K562 (cell line): ENCODE measurements at regions not wholly inside any gene's neighbourhood (a gene's known extent, or its start where the extent isn't known, plus 50 kb on each side); places are given as distances from the start of the nearest gene placed in this dataset.

Experiments
- ATAC-seq: fragments of 200-7000 bp; cut with Tn5 transposase; 3 replicates; pipeline ENCODE4 v1.9.1; 2020; ENCODE audit warnings: moderate library complexity
- BruUV-seq: library from RNA; stranded (reverse); fragments of 400-500 nt; replicated peaks from 2 replicates; lab custom pipeline; 2021; lab: Mats Ljungman, UMichigan
- CTCF ChIA-PET: fragments of 300-600 bp; formaldehyde crosslinking; extraction: SDS; loops from one replicate; lab custom pipeline; 2021; ENCODE audit warnings: low intra/inter-chr PET ratio; lab: Yijun Ruan, JAX
- POLR2A ChIA-PET: fragments of 300-600, 350-650 bp; sonication (Branson Sonifier 250); formaldehyde crosslinking; extraction: SDS; loops from one replicate; lab custom pipeline; 2021; ENCODE audit warnings: antibody characterized with exemption, inconsistent platforms; lab: Yijun Ruan, JAX
- DNase-seq, 4 experiments: peaks; one replicate each; pipeline versions ENCODE4 v3.0.0 to v3.0.0-alpha.2; 2011 to 2018; ENCODE audit warnings: low spot score in 3 of 4, mixed read lengths in 3 of 4; ENCODE audit errors: extremely low read depth in 1 of 4
- FAIRE-seq: peaks from 2 replicates; lab custom pipeline; 2011; peaks lifted over from hg19 to GRCh38; lab: Jason Lieb, UNC
- H2AFZ ChIP-seq: 2 replicates; pipeline ENCODE4 v1.6.0; 2011; ENCODE audit warnings: low read depth, low read length, control low read depth, inconsistent platforms
- H3K27ac ChIP-seq: fragments of 200-600 bp; 3 replicates; pipeline ENCODE4 v1.8.0; 2011; ENCODE audit warnings: low read depth, mild to moderate bottlenecking, control low read depth, inconsistent platforms, low read length, moderate library complexity, mixed read lengths; ENCODE audit errors: extremely low read depth
- H3K27me3 ChIP-seq, 2 experiments: fragments of 300-600 bp in 1 of 2; 2 replicates in 1 of 2; 3 replicates in 1 of 2; pipeline versions ENCODE4 v1.6.0 to v1.8.0; 2011; ENCODE audit warnings: inconsistent platforms in 2 of 2, low read length in 2 of 2, mild to moderate bottlenecking in 1 of 2, mixed read lengths in 1 of 2, moderate library complexity in 1 of 2; ENCODE audit not compliant: control insufficient read depth in 2 of 2, insufficient read depth in 2 of 2
- H3K36me3 ChIP-seq: fragments of 300-600 bp; 3 replicates; pipeline ENCODE4 v1.8.0; 2011; ENCODE audit warnings: mild to moderate bottlenecking, low read length, inconsistent platforms; ENCODE audit not compliant: control insufficient read depth, insufficient read depth
- H3K4me1 ChIP-seq, 2 experiments: fragments of 200-600 bp in 1 of 2; replicated peaks in 1 of 2; 2 replicates in 1 of 2; 3 replicates in 1 of 2; pipeline versions ENCODE4 v1.5.1 to v1.8.0; 2011; ENCODE audit warnings: inconsistent platforms in 2 of 2, low read length in 2 of 2, mild to moderate bottlenecking in 1 of 2, mixed read lengths in 1 of 2, moderate library complexity in 1 of 2; ENCODE audit not compliant: control insufficient read depth in 2 of 2, insufficient read depth in 2 of 2
- H3K4me2 ChIP-seq: 2 replicates; pipeline ENCODE4 v1.6.1; 2011; ENCODE audit warnings: low read length, control low read depth, inconsistent platforms, mixed read lengths; ENCODE audit not compliant: insufficient read depth
- H3K4me3 ChIP-seq: fragments of 200-600 bp; sonication (generic), shearing (Covaris generic); 2 replicates; pipeline ENCODE4 v1.5.1; 2016; ENCODE audit warnings: control low read depth, inconsistent platforms
- H3K79me2 ChIP-seq: fragments of 200-600 bp; 3 replicates; pipeline ENCODE4 v1.8.0; 2011; ENCODE audit warnings: low read length, inconsistent platforms; ENCODE audit not compliant: control insufficient read depth, insufficient read depth
- H3K9ac ChIP-seq, 2 experiments: 2 replicates each; pipeline versions ENCODE4 v1.6.0 to v1.6.1; 2011; ENCODE audit warnings: low read depth in 2 of 2, low read length in 2 of 2, control low read depth in 1 of 2, inconsistent platforms in 1 of 2, mild to moderate bottlenecking in 1 of 2, mixed read lengths in 1 of 2; ENCODE audit not compliant: insufficient read depth in 1 of 2
- H3K9me1 ChIP-seq: one replicate; pipeline ENCODE4 v1.6.0; 2011; ENCODE audit warnings: inconsistent platforms, mild to moderate bottlenecking, low read length, moderate library complexity; ENCODE audit not compliant: control insufficient read depth, insufficient read depth
- H3K9me3 ChIP-seq: replicated peaks from 2 replicates; pipeline ENCODE4 v1.5.1; 2011; ENCODE audit warnings: low read depth, low read length, inconsistent platforms; ENCODE audit not compliant: control insufficient read depth, insufficient read depth
- H4K20me1 ChIP-seq: replicated peaks from 2 replicates; pipeline ENCODE4 v1.6.1; 2011; ENCODE audit warnings: low read length, inconsistent platforms, mixed read lengths; ENCODE audit not compliant: control insufficient read depth, insufficient read depth
- EGR1 ChIP-seq: fragments of 450-650 bp; conservative IDR thresholded peaks from 2 replicates; pipeline ENCODE4 v1.6.1; 2017; ENCODE audit warnings: mild to moderate bottlenecking
- FOXM1 ChIP-seq, 2 experiments: fragments of 450-650 bp in 1 of 2; sonication (generic) in 1 of 2; formaldehyde crosslinking in 1 of 2; IDR thresholded peaks; 2 replicates each; pipeline versions ENCODE4 v1.6.1 to v1.9.0; 2017 to 2022; ENCODE audit warnings: low read depth in 2 of 2, mild to moderate bottlenecking in 2 of 2, missing genetic modification reagents in 1 of 2, moderate library complexity in 1 of 2
- HES1 ChIP-seq: fragments of 450-650 bp; IDR thresholded peaks from 2 replicates; pipeline ENCODE4 v1.6.1; 2016; ENCODE audit warnings: low read depth, mild to moderate bottlenecking, moderate library complexity
- HEY1 ChIP-seq: fragments of 250-450 bp; sonication (Bioruptor Pico); IDR thresholded peaks from 2 replicates; pipeline ENCODE4 v1.5.0; 2020; ENCODE audit warnings: mild to moderate bottlenecking, moderate library complexity, borderline replicate concordance
- MAZ ChIP-seq, 2 experiments: fragments of 450-650 bp in 1 of 2; sonication (generic) in 1 of 2; formaldehyde crosslinking; IDR thresholded peaks in 1 of 2; conservative IDR thresholded peaks in 1 of 2; 2 replicates each; pipeline versions ENCODE4 v1.4.0 to v1.5.0; 2020; ENCODE audit warnings: mild to moderate bottlenecking in 1 of 2, missing genetic modification reagents in 1 of 2
- NFYB ChIP-seq: IDR thresholded peaks from 2 replicates; pipeline ENCODE4 v1.6.1; 2011; ENCODE audit warnings: mild to moderate bottlenecking, moderate library complexity; ENCODE audit not compliant: insufficient read length; ENCODE audit errors: extremely low read depth
- RBFOX2 ChIP-seq: fragments of 200-400 bp; formaldehyde crosslinking; IDR thresholded peaks from 2 replicates; pipeline ENCODE4 v1.6.1; 2017; ENCODE audit warnings: low read depth, mild to moderate bottlenecking, low read length, moderate library complexity
- SMARCA5 ChIP-seq: fragments of 450-650 bp; IDR thresholded peaks from 2 replicates; pipeline ENCODE4 v1.6.1; 2016
- ZBTB34 ChIP-seq: fragments of 250-450 bp; sonication (Bioruptor Pico); IDR thresholded peaks from 2 replicates; pipeline ENCODE4 v1.8.0; 2021; ENCODE audit warnings: mild to moderate bottlenecking, moderate library complexity
- ZC3H11A ChIP-seq: IDR thresholded peaks from 2 replicates; pipeline ENCODE4 v1.6.1; 2012; ENCODE audit warnings: low read depth, low read length, improper control_type of control experiment
- ZNF354B ChIP-seq: fragments of 250-450 bp; sonication (Bioruptor Pico); IDR thresholded peaks from 2 replicates; pipeline ENCODE4 v1.4.0; 2020
- WGBS: fragments of 100-300 bp; shearing (Covaris generic); methylation state at CpG from one replicate; pipeline ENCODE4 v1.1.6; 2016; ENCODE audit warnings: low coverage, mixed read lengths; ENCODE audit not compliant: insufficient coverage; ENCODE audit errors: missing lambda C conversion rate; 5-methylcytosine and 5-hydroxymethylcytosine counted together
- in situ Hi-C: fragments of 300-500 bp; cut with MboI; formaldehyde crosslinking; loops from 4 replicates; pipeline ENCODE4 v1.15.0; 2018; ENCODE audit warnings: inconsistent platforms, mixed read lengths
- intact Hi-C: fragments of 100-400 bp; cut with micrococcal nuclease; formaldehyde crosslinking; loops from 2 replicates; pipeline ENCODE4 v1.14.2; 2022
- TF ChIP-seq, protein P1 (sequence below): fragments of 250-450 bp; sonication (Bioruptor Pico); IDR thresholded peaks from 2 replicates; pipeline ENCODE4 v1.4.0; 2020; ENCODE audit warnings: borderline replicate concordance

- FAIRE-seq = no peak
- no peak for TF ChIP-seq HES1
- TF ChIP-seq, all 486 proteins: peak for 0
Observed at GRCh38 chr6:147973806-147974205, 368.8 kb upstream of the SASH1 start.

DNA sequence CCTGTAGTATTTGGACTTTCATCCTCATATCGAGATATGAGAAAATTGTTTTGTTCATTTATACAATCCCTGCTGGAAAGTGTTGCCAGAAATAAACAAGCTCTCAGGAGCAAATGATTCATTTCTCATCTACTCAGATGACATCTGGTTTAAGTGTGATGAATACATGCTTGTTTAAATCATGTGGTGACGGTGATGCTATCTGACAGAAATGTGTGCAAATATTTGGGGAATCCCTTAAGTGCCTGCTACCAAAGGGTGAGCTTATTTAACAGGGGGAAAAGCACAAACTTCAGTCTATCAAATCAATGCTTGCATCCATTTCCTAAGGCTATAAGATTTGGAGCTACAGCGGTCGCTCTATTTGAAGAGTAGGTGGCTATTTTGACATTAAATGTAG, 368.3 kb upstream of the SASH1 start:
- CTCF ChIA-PET = no interaction called here
- FAIRE-seq (no peak), DNase-seq (no peak), ATAC-seq (no peak)
- Histone ChIP-seq H3K4me3 (no peak overlapping the region), H3K27ac (no peak overlapping the region), H2AFZ (no peak overlapping the region), H3K9me3 (no peaks in the 10 kb centered on the region), H3K79me2 (no peaks in the 10 kb centered on the region), H3K4me1 (no peaks in the 10 kb centered on the region), H4K20me1 (peaks cover 4% of the 10 kb centered on the region; the same call in 1 of the 2 replicates), H3K9ac (no peak overlapping the region), H3K36me3 (no peaks in the 10 kb centered on the region), H3K9me1 (no peaks in the 10 kb centered on the region), H3K4me2 (no peak overlapping the region), H3K27me3 (no peaks in the 10 kb centered on the region)
- POLR2A ChIA-PET = interaction anchor here (0.7 to 1.1 kb wide), 2 partner anchors 10 to 28 kb away, joined by 3 to 4 read pairs; no protein-coding TSS in a partner anchor
- 18% methylated on average over 4 of the region's 4 CpGs for WGBS
- in situ Hi-C loops (no loop called here), intact Hi-C loops (loop anchor here (10.0 kb wide), 1 partner anchor 230 kb away; no protein-coding TSS in a partner anchor)
- no TSS peak for BruUV-seq
- TF ChIP-seq ZC3H11A = no peak
- TF ChIP-seq FOXM1 (IDR thresholded peaks at IDR 0.05; ENCODE audit: low read depth) = no peak
- TF ChIP-seq FOXM1 (CRISPR knock-in tag; IDR thresholded peaks at IDR 0.05; ENCODE audit: low read depth) = no peak
- no peak for TF ChIP-seq ZNF354B
- no peak for TF ChIP-seq SMARCA5
- TF ChIP-seq NFYB = no peak
- no peak for TF ChIP-seq MAZ (CRISPR knock-in tag; conservative IDR thresholded peaks at IDR 0.05 in 1 of 2, IDR thresholded peaks at IDR 0.05 in 1 of 2)
- TF ChIP-seq, protein P1, sequence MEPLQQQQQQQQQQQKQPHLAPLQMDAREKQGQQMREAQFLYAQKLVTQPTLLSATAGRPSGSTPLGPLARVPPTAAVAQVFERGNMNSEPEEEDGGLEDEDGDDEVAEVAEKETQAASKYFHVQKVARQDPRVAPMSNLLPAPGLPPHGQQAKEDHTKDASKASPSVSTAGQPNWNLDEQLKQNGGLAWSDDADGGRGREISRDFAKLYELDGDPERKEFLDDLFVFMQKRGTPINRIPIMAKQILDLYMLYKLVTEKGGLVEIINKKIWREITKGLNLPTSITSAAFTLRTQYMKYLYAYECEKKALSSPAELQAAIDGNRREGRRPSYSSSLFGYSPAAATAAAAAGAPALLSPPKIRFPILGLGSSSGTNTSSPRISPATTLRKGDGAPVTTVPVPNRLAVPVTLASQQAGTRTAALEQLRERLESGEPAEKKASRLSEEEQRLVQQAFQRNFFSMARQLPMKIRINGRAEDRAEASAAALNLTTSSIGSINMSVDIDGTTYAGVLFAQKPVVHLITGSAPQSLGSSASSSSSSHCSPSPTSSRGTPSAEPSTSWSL (CRISPR knock-in tag) = no peak
- no peak for TF ChIP-seq HEY1 (CRISPR knock-in tag)
- no peak for TF ChIP-seq EGR1
- TF ChIP-seq RBFOX2 = no peak
- no peak for TF ChIP-seq ZBTB34 (CRISPR knock-in tag)

More at GRCh38 chr6:147973806-147974205, 368.8 kb upstream of the SASH1 start:
- H3K9me3 ChIP-seq = no peaks in the 10 kb centered on the region
- H2AFZ ChIP-seq = no peak overlapping the region
- ChIA-PET POLR2A (interaction anchor here (0.7 to 1.1 kb wide), 2 partner anchors 10 to 28 kb away, joined by 3 to 4 read pairs; no protein-coding TSS in a partner anchor), CTCF (no interaction called here)
- no peak overlapping the region for H3K9ac ChIP-seq
- H3K4me3 ChIP-seq = no peak overlapping the region
- intact Hi-C loops (loop anchor here (10.0 kb wide), 1 partner anchor 229 kb away; no protein-coding TSS in a partner anchor), in situ Hi-C loops (no loop called here)
- no TSS peak for BruUV-seq
- H3K4me2 ChIP-seq = no peak overlapping the region
- no peak for ATAC-seq
- DNase-seq = no peak
- H3K9me1 ChIP-seq = no peaks in the 10 kb centered on the region
- H3K4me1 ChIP-seq = no peaks in the 10 kb centered on the region
- no peaks in the 10 kb centered on the region for H3K27me3 ChIP-seq
- WGBS = 21% methylated on average over 5 of the region's 5 CpGs
- no peaks in the 10 kb centered on the region for H3K36me3 ChIP-seq
- peaks cover 4% of the 10 kb centered on the region; the same call in 1 of the 2 replicates for H4K20me1 ChIP-seq
- H3K27ac ChIP-seq = no peak overlapping the region
- no peaks in the 10 kb centered on the region for H3K79me2 ChIP-seq
